H1 (cell line): ENCODE measurements at regions not wholly inside any gene's neighbourhood (a gene's known extent, or its start where the extent isn't known, plus 50 kb on each side); places are given as distances from the start of the nearest gene placed in this dataset.

Source experiments
- BRCA1 ChIP-seq: IDR thresholded peaks from 2 replicates; pipeline ENCODE4 v1.6.1; 2012; ENCODE audit warnings: low read depth, low read length, improper control_type of control experiment
- EZH2 ChIP-seq: fragments of 200-600 bp; sonication (generic); IDR thresholded peaks from 2 replicates; pipeline ENCODE4 v1.7.1; 2012; ENCODE audit warnings: low read depth, mild to moderate bottlenecking, moderate library complexity, low read length, inconsistent platforms; ENCODE audit not compliant: severe bottlenecking
- JUN ChIP-seq: IDR thresholded peaks from 2 replicates; pipeline ENCODE4 v1.6.1; 2011; ENCODE audit warnings: low read depth, mild to moderate bottlenecking, improper control_type of control experiment, low read length
- POLR2A ChIP-seq, 2 experiments: IDR thresholded peaks; 1 replicate in 1 of 2; 2 replicates in 1 of 2; pipeline ENCODE4 v1.6.1; 2011; ENCODE audit warnings: low read depth in 2 of 2, low read length in 2 of 2, mild to moderate bottlenecking in 2 of 2; ENCODE audit errors: control extremely low read depth in 1 of 2
- RFX5 ChIP-seq: IDR thresholded peaks from 2 replicates; pipeline ENCODE4 v1.6.1; 2011; ENCODE audit warnings: low read depth, low read length, improper control_type of control experiment, borderline replicate concordance
- SP1 ChIP-seq: IDR thresholded peaks from 2 replicates; pipeline ENCODE4 v1.6.1; 2011; ENCODE audit warnings: low read depth, low read length
- TAF1 ChIP-seq: IDR thresholded peaks from 2 replicates; pipeline ENCODE4 v1.6.1; 2011; ENCODE audit warnings: mild to moderate bottlenecking, low read depth, low read length
- TF ChIP-seq, protein P1 (sequence below), 3 experiments: IDR thresholded peaks; 1 replicate in 2 of 3; 2 replicates in 1 of 3; pipeline versions ENCODE4 v1.5.1 to v1.6.1; 2011; ENCODE audit warnings: low read length in 3 of 3, mild to moderate bottlenecking in 3 of 3, inconsistent platforms in 2 of 3, low read depth in 1 of 3, moderate library complexity in 1 of 3; ENCODE audit not compliant: insufficient read depth in 1 of 3; ENCODE audit errors: control extremely low read depth in 1 of 3
- TF ChIP-seq, protein P2 (sequence below): IDR thresholded peaks from 2 replicates; pipeline ENCODE4 v1.6.1; 2012; ENCODE audit warnings: inconsistent platforms

DNA sequence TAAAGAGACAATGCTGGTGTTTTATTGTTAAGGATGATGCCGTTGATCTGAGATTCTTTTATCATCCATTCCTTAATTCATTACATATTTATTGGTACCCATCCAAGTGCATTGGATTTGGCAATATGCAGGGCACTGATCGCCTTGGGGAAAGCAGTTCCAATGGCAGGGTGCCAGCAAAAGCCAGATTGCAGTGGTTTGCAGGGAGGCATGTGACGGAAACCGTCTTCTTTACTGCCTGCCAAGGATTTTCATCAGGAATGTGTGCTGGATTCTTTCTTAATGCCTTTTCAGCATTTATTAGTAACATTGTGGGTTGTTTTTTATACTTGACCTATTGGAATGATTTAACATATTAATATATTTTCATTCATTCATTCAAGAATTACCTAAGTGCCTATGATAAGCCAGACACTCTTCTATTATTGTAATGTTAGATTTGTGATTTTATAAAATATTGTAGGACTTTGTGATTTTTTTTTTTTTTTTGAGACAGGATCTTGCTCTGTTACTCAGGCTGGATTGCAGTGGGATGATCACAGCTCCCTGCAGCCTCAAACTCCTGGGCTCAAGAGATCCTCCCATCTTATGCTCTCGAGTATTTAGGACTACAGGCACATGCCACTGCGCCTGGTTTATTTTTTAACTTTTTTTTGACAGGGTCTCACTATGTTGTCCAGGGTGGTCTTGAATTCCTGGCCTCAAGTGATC is 93.4 kb upstream of the TNRC6A start:
- TF ChIP-seq BRCA1 (no peak), EZH2 (no peak), POLR2A (IDR thresholded peaks at IDR 0.05; ENCODE audit: control extremely low read depth in 1 of 2, low read depth in 2 of 2, low read length in 2 of 2) (no peak), SP1 (no peak), RFX5 (no peak), JUN (no peak), TAF1 (no peak)
- TF ChIP-seq, protein P1, sequence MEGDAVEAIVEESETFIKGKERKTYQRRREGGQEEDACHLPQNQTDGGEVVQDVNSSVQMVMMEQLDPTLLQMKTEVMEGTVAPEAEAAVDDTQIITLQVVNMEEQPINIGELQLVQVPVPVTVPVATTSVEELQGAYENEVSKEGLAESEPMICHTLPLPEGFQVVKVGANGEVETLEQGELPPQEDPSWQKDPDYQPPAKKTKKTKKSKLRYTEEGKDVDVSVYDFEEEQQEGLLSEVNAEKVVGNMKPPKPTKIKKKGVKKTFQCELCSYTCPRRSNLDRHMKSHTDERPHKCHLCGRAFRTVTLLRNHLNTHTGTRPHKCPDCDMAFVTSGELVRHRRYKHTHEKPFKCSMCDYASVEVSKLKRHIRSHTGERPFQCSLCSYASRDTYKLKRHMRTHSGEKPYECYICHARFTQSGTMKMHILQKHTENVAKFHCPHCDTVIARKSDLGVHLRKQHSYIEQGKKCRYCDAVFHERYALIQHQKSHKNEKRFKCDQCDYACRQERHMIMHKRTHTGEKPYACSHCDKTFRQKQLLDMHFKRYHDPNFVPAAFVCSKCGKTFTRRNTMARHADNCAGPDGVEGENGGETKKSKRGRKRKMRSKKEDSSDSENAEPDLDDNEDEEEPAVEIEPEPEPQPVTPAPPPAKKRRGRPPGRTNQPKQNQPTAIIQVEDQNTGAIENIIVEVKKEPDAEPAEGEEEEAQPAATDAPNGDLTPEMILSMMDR (IDR thresholded peaks at IDR 0.05; ENCODE audit: control extremely low read depth in 1 of 3, insufficient read depth in 1 of 3, low read depth in 1 of 3, low read length in 3 of 3): no peak
- TF ChIP-seq, protein P2, sequence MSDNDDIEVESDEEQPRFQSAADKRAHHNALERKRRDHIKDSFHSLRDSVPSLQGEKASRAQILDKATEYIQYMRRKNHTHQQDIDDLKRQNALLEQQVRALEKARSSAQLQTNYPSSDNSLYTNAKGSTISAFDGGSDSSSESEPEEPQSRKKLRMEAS: no peak
